RWPE1 (cell line): ENCODE measurements at regions not wholly inside any gene's neighbourhood (a gene's known extent, or its start where the extent isn't known, plus 50 kb on each side); places are given as distances from the start of the nearest gene placed in this dataset.

Experiments
- CTCF ChIA-PET: fragments of 350-600 bp; sonication (Branson Sonifier 250); formaldehyde crosslinking; extraction: SDS; loops from one replicate; lab custom pipeline; 2021; lab: Yijun Ruan, JAX
- POLR2A ChIA-PET: fragments of 400-600 bp; formaldehyde crosslinking; extraction: SDS; loops from one replicate; lab custom pipeline; 2020; ENCODE audit warnings: antibody characterized with exemption; ENCODE audit not compliant: low non-redundant PET; lab: Yijun Ruan, JAX
- DNase-seq: peaks from one replicate; pipeline ENCODE4 v3.0.0; 2012; ENCODE audit warnings: low spot score
- H3K27ac ChIP-seq: fragments of 450-650 bp; 2 replicates; pipeline ENCODE4 v1.5.1; 2017
- TF ChIP-seq, protein P1 (sequence below): fragments of 450-650 bp; conservative IDR thresholded peaks from 2 replicates; pipeline ENCODE4 v1.5.1; 2017; ENCODE audit warnings: low read depth, mild to moderate bottlenecking

GRCh38 chr5:143685246-143685815 lies 126.6 kb upstream of the HMHB1 start:
- TF ChIP-seq, protein P1, sequence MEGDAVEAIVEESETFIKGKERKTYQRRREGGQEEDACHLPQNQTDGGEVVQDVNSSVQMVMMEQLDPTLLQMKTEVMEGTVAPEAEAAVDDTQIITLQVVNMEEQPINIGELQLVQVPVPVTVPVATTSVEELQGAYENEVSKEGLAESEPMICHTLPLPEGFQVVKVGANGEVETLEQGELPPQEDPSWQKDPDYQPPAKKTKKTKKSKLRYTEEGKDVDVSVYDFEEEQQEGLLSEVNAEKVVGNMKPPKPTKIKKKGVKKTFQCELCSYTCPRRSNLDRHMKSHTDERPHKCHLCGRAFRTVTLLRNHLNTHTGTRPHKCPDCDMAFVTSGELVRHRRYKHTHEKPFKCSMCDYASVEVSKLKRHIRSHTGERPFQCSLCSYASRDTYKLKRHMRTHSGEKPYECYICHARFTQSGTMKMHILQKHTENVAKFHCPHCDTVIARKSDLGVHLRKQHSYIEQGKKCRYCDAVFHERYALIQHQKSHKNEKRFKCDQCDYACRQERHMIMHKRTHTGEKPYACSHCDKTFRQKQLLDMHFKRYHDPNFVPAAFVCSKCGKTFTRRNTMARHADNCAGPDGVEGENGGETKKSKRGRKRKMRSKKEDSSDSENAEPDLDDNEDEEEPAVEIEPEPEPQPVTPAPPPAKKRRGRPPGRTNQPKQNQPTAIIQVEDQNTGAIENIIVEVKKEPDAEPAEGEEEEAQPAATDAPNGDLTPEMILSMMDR: no peak
- POLR2A ChIA-PET: no interaction called here
- no peak overlapping the region for H3K27ac ChIP-seq
- no peak for DNase-seq
- CTCF ChIA-PET: interaction anchor here (0.6 kb wide), 1 partner anchor 173 kb away, joined by 3 read pairs; no protein-coding TSS in a partner anchor

- POLR2A ChIA-PET: no interaction called here
- TF ChIP-seq, protein P1: no peak
- no peak for DNase-seq
- H3K27ac ChIP-seq: no peak overlapping the region
- CTCF ChIA-PET: no interaction called here
Observed at GRCh38 chr5:143683459-143683858, 128.5 kb upstream of the HMHB1 start.

GRCh38 chr5:143682929-143683386 lies 129.0 kb upstream of the HMHB1 start:
- ChIA-PET POLR2A (no interaction called here), CTCF (interaction anchor here (0.6 to 1.1 kb wide), 2 partner anchors 20 to 55 kb away, joined by 3 read pairs; no protein-coding TSS in a partner anchor)
- DNase-seq: no peak
- no peak overlapping the region for H3K27ac ChIP-seq
- TF ChIP-seq, protein P1: no peak

DNA sequence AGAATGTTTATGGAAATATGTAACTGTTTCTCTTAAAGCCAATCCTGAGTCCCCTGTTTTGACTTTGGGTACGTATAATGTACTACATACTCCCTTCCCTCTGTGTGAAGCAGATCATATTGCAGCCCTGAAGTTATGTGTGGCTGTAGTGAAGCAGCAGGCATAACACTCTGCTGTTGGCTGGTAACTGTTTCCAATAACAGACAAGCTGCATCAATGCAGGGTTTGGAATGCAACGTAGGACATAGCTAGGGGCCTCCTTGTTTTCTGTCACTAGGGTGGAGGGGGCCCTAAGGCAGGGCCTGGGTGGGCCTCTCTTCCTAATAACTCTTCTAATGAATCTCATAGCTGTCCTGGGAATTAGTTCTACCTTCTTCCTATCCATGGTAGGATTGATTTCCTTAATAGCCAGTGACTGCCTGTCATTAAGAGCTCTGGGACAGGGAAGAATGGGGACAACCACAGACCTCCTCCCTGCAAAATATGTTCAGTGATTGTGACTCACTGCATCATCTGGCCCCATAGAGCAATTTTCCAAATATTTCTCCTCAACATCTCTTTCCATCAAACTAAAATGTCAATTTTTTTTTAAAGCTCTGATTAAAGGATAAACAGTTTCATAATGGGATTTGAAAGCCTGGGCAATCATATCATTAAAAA lies 129.6 kb upstream of the HMHB1 start:
- no peak overlapping the region for H3K27ac ChIP-seq
- DNase-seq: no peak
- TF ChIP-seq, protein P1: no peak
- CTCF ChIA-PET: interaction anchor here (0.6 to 1.1 kb wide), 2 partner anchors 21 to 55 kb away, joined by 3 read pairs; no protein-coding TSS in a partner anchor
- POLR2A ChIA-PET: no interaction called here

DNA sequence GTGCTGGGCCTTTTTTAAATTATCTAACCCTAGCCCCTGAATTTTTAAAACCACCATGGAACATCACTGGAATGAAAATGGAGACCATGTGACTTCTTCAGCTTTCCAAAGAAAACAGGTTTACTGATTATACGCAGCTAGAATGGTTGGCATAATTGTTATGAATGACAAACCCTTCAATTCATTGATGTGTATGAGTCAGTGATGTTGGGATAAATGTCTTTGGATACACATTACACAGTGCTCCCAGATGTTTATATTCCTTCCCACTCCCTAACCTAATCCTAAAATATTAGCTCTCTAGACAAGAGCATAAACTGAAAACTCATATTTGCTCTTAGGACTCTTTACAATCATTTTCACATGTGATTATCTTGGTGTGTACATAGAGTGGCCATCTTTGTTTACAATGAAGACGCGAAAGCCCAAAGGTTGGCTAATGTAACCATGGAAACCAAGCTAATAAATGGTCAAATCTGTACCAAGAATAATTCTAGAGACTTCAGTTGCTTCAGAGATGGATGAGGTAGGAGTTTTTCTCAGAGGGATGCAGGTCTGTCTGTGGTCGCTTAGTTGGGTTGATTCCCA lies 131.2 kb upstream of the HMHB1 start:
- TF ChIP-seq, protein P1: no peak
- POLR2A ChIA-PET: no interaction called here
- DNase-seq: no peak
- H3K27ac ChIP-seq: no peak overlapping the region
- CTCF ChIA-PET: interaction anchor here (0.5 kb wide), 1 partner anchor 506 kb away, joined by 3 read pairs; no protein-coding TSS in a partner anchor

DNA sequence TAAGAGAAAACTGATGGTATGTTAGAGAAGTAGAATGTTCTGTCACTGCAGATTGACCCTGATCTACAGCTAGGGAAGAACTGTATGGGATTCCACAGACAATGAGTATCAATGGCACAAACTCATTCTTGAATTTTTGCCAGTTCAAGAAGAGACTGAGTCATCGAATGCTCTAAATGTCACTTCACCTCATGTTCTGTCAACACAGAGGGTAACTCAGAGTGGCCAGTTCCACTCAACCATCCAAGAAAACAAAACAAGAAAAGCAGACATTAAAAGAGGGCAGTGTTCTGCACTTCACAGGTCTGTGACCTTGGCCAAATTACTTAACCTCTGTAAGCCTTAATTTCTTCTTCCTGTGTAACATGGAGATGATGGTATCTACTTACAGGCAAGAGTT lies 132.2 kb upstream of the HMHB1 start:
- POLR2A ChIA-PET: no interaction called here
- CTCF ChIA-PET: interaction anchor here (0.6 kb wide), 1 partner anchor 51 kb away, joined by 5 read pairs; no protein-coding TSS in a partner anchor
- DNase-seq: no peak
- no peak overlapping the region for H3K27ac ChIP-seq
- TF ChIP-seq, protein P1: no peak
